Muscle layer of duodenum (tissue), 2 donors: ENCODE measurements at regions not wholly inside any gene's neighbourhood (a gene's known extent, or its start where the extent isn't known, plus 50 kb on each side); places are given as distances from the start of the nearest gene placed in this dataset.

Experiments
- H3K27ac ChIP-seq: one replicate; pipeline ENCODE4 v1.7.0; 2013; ENCODE audit warnings: mild to moderate bottlenecking, low read length
- H3K27me3 ChIP-seq: one replicate; pipeline ENCODE4 v1.7.0; 2013; ENCODE audit warnings: low read depth, mild to moderate bottlenecking, control low read depth, low read length
- H3K36me3 ChIP-seq, 2 donors: one replicate each; pipeline ENCODE4 v1.7.0; 2013; ENCODE audit warnings: low read length in 2 of 2, control low read depth in 1 of 2, mild to moderate bottlenecking in 1 of 2; ENCODE audit not compliant: insufficient read depth in 2 of 2, control insufficient read depth in 1 of 2
- H3K4me1 ChIP-seq, 2 donors: one replicate each; pipeline ENCODE4 v1.7.0; 2013; ENCODE audit warnings: low read length in 2 of 2, mild to moderate bottlenecking in 2 of 2, control low read depth in 1 of 2, moderate library complexity in 1 of 2; ENCODE audit not compliant: insufficient read depth in 2 of 2, control insufficient read depth in 1 of 2
- H3K4me3 ChIP-seq, 2 donors: one replicate each; pipeline ENCODE4 v1.7.0; 2013; ENCODE audit warnings: low read length in 2 of 2, low read depth in 1 of 2, mild to moderate bottlenecking in 1 of 2
- H3K9me3 ChIP-seq, 2 donors: one replicate each; pipeline ENCODE4 v1.7.0; 2013; ENCODE audit warnings: low read length in 2 of 2, control low read depth in 1 of 2, mild to moderate bottlenecking in 1 of 2; ENCODE audit not compliant: control insufficient read depth in 1 of 2
- donor health status: healthy.

GRCh38 chr2:185990861-185991525 is 252.4 kb downstream of the FSIP2 start:
- no peaks in the 10 kb centered on the region for H3K9me3 ChIP-seq
- no peaks in the 10 kb centered on the region for H3K4me1 ChIP-seq
- H3K27ac ChIP-seq: no peak overlapping the region
- H3K36me3 ChIP-seq: peaks cover 0 to 9% of the 10 kb centered on the region in 2 donors
- no peaks in the 10 kb centered on the region for H3K27me3 ChIP-seq
- H3K4me3 ChIP-seq: no peak overlapping the region

DNA sequence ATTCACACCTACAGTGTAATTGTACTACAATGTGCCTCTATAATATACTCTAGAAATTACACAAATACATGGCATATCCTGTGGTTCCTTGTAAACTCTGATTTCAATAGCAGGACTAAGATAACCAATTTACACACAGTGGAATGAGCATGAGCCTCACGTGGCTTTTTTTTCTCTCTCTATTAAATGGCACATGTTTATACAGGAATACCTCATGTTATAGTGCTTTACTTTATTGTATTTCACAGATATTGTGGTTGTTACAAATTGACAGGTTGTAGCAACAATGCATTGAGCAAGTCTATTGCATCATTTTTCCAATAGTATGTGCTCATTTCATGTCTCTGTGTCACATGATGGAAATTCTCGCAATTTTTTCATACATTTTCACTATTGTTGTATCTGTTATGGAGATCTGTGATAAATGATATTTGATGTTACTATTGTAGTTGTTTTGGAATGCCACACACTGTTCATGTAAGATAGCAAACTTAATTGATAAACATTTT is 260.0 kb downstream of the FSIP2 start:
- no peaks in the 10 kb centered on the region for H3K4me1 ChIP-seq
- no peak overlapping the region for H3K4me3 ChIP-seq
- no peak overlapping the region for H3K27ac ChIP-seq
- H3K9me3 ChIP-seq: no peaks in the 10 kb centered on the region
- no peaks in the 10 kb centered on the region for H3K27me3 ChIP-seq
- H3K36me3 ChIP-seq: no peaks in the 10 kb centered on the region

DNA sequence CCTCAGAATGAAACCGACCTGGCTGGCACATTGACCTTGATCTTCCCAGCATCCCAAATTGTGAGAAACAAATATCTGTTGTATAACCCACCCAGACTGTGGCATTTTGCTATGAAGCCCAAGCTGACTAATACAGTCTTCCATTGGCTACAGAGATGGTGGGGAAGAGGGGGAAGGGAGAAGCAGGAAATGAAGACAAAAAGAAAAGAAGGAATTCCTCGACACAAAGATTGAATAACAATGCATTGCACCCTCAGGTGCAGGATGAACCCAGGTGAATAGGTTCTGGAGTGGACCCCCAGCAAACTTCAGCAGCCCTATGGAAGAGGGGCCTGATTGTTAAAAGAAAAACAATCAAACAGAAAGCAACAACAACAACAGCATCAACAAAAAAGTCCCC is 270.7 kb downstream of the FSIP2 start:
- H3K9me3 ChIP-seq: peaks cover 0 to 13% of the 10 kb centered on the region in 2 donors
- no peaks in the 10 kb centered on the region for H3K27me3 ChIP-seq
- no peak overlapping the region for H3K4me3 ChIP-seq
- no peaks in the 10 kb centered on the region for H3K4me1 ChIP-seq
- H3K36me3 ChIP-seq: peaks cover 0 to 4% of the 10 kb centered on the region in 2 donors
- H3K27ac ChIP-seq: no peak overlapping the region

DNA sequence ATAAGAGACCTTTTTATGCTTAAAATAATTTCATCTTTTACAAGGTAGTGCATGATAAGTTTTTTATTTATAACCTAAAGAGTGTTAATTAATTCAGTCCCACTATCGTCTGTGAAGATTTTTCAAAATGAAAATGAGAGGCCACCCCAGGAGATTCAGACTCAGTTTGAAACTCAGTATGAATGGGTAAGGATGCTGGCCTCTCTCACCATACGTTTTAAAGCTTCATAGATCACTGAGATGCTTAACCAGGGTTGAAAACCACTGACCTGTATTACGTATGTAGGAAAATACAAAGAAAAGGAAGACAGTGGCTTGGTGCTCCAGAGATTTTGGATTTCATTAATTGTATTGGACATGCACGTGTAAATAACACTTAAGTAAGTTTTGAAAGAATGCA is 278.7 kb downstream of the FSIP2 start:
- Histone ChIP-seq H3K27ac (no peak overlapping the region), H3K27me3 (no peaks in the 10 kb centered on the region), H3K36me3 (no peaks in the 10 kb centered on the region), H3K4me3 (no peak overlapping the region), H3K9me3 (peaks cover 0 to 13% of the 10 kb centered on the region in 2 donors), H3K4me1 (no peaks in the 10 kb centered on the region)

DNA sequence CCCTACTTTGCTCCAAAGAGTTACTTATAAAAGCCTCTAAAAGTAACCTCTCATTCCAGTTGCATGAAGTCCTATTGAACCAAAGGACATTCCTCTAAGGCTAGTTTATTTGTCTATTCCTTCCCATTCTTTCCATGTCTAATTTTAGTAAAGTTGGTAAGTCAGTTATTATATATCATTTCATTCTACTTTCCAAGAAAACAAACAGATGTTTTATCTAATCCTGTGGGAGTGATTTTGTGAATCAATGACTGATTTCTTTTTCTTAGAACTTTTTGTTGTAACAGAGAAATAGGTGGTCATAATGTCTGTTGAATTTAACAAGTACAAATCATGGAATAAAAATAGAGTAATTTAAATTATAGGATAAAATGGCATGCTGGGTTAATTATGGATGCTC is 286.3 kb downstream of the FSIP2 start:
- no peaks in the 10 kb centered on the region for H3K27me3 ChIP-seq
- H3K4me3 ChIP-seq: no peak overlapping the region
- no peaks in the 10 kb centered on the region for H3K4me1 ChIP-seq
- H3K27ac ChIP-seq: no peak overlapping the region
- no peaks in the 10 kb centered on the region for H3K36me3 ChIP-seq
- H3K9me3 ChIP-seq: no peaks in the 10 kb centered on the region

DNA sequence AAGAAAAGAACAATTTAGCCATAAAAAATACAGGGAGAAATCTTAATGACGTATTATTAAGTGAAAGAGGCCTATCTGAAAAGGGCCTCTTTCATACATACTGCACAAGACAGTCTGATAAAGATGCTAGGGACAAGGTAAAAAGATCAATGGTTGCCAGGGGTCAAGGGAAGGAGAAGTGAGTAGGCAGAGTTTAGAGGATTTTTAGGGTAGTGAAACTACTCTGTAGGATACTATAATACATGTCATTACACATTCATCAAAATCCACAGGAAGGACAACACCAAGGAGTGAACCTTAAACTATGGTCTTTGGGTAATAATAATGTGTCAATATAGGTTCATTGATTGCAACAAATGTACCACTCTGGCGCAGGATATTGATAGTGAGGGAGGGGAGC is 289.3 kb downstream of the FSIP2 start:
- Histone ChIP-seq H3K4me1 (no peaks in the 10 kb centered on the region), H3K4me3 (no peak overlapping the region), H3K36me3 (no peaks in the 10 kb centered on the region), H3K27ac (no peak overlapping the region), H3K9me3 (no peaks in the 10 kb centered on the region), H3K27me3 (no peaks in the 10 kb centered on the region)

GRCh38 chr2:186031229-186031628 is 292.6 kb downstream of the FSIP2 start:
- Histone ChIP-seq H3K4me1 (no peaks in the 10 kb centered on the region), H3K27ac (no peak overlapping the region), H3K27me3 (no peaks in the 10 kb centered on the region), H3K9me3 (no peaks in the 10 kb centered on the region), H3K36me3 (no peaks in the 10 kb centered on the region), H3K4me3 (no peak overlapping the region)

GRCh38 chr2:186032102-186032738 is 293.6 kb downstream of the FSIP2 start:
- no peaks in the 10 kb centered on the region for H3K9me3 ChIP-seq
- H3K36me3 ChIP-seq: no peaks in the 10 kb centered on the region
- H3K27me3 ChIP-seq: no peaks in the 10 kb centered on the region
- no peak overlapping the region for H3K4me3 ChIP-seq
- H3K27ac ChIP-seq: no peak overlapping the region
- no peaks in the 10 kb centered on the region for H3K4me1 ChIP-seq

DNA sequence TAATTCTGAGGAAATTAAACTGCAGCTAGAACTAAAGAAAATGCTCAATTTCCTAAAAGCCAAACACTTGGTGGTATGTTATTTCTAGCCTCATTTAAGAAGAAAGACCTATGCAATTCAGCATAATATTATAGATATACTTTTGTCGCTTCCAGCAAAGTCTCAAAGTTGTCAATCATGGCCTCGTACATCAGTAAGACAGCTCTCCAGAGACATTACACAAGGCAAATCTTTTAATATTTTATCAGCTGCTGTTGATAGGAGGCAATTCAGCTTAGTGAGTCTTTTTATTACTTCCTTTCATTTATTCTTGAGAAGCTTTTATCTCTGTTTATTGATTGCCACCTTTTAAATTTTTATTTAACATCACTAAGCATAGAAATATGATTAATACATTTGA is 294.3 kb downstream of the FSIP2 start:
- H3K9me3 ChIP-seq: no peaks in the 10 kb centered on the region
- H3K27me3 ChIP-seq: no peaks in the 10 kb centered on the region
- H3K27ac ChIP-seq: no peak overlapping the region

GRCh38 chr2:186033541-186033940 is 294.9 kb downstream of the FSIP2 start:
- H3K4me1 ChIP-seq: no peaks in the 10 kb centered on the region

More for the DNA sequence above, 294.3 kb downstream of the FSIP2 start:
- Histone ChIP-seq H3K4me3 (no peak overlapping the region), H3K4me1 (no peaks in the 10 kb centered on the region), H3K36me3 (no peaks in the 10 kb centered on the region)

GRCh38 chr2:186036862-186037449 is 298.4 kb downstream of the FSIP2 start:
- H3K27ac ChIP-seq: no peak overlapping the region
- no peaks in the 10 kb centered on the region for H3K9me3 ChIP-seq
- no peak overlapping the region for H3K4me3 ChIP-seq
- no peaks in the 10 kb centered on the region for H3K36me3 ChIP-seq
- no peaks in the 10 kb centered on the region for H3K27me3 ChIP-seq
- no peaks in the 10 kb centered on the region for H3K4me1 ChIP-seq

More at GRCh38 chr2:186033541-186033940, 294.9 kb downstream of the FSIP2 start:
- no peaks in the 10 kb centered on the region for H3K9me3 ChIP-seq
- H3K36me3 ChIP-seq: no peaks in the 10 kb centered on the region
- no peak overlapping the region for H3K27ac ChIP-seq
- H3K4me3 ChIP-seq: no peak overlapping the region
- H3K27me3 ChIP-seq: no peaks in the 10 kb centered on the region
